DND-41 (cell line): ENCODE measurements at regions not wholly inside any gene's neighbourhood (a gene's known extent, or its start where the extent isn't known, plus 50 kb on each side); places are given as distances from the start of the nearest gene placed in this dataset.

Experiments used
- EZH2 ChIP-seq: IDR thresholded peaks from 3 replicates; pipeline ENCODE4 v1.6.1; 2012; ENCODE audit warnings: borderline replicate concordance, low read depth, mild to moderate bottlenecking, moderate library complexity, low read length, inconsistent platforms; ENCODE audit not compliant: severe bottlenecking
- TF ChIP-seq, protein P1 (sequence below): IDR thresholded peaks from 2 replicates; pipeline ENCODE4 v1.5.1; 2012; ENCODE audit warnings: borderline replicate concordance, low read length, moderate library complexity, mild to moderate bottlenecking; ENCODE audit not compliant: poor library complexity, severe bottlenecking; ENCODE audit errors: extremely low read depth

GRCh38 chr5:89241186-89241585 lies 358.2 kb upstream of the MEF2C start:
- TF ChIP-seq, protein P1, sequence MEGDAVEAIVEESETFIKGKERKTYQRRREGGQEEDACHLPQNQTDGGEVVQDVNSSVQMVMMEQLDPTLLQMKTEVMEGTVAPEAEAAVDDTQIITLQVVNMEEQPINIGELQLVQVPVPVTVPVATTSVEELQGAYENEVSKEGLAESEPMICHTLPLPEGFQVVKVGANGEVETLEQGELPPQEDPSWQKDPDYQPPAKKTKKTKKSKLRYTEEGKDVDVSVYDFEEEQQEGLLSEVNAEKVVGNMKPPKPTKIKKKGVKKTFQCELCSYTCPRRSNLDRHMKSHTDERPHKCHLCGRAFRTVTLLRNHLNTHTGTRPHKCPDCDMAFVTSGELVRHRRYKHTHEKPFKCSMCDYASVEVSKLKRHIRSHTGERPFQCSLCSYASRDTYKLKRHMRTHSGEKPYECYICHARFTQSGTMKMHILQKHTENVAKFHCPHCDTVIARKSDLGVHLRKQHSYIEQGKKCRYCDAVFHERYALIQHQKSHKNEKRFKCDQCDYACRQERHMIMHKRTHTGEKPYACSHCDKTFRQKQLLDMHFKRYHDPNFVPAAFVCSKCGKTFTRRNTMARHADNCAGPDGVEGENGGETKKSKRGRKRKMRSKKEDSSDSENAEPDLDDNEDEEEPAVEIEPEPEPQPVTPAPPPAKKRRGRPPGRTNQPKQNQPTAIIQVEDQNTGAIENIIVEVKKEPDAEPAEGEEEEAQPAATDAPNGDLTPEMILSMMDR = no peak
- TF ChIP-seq EZH2 = no peak
